K562 (cell line): ENCODE measurements at regions not wholly inside any gene's neighbourhood (a gene's known extent, or its start where the extent isn't known, plus 50 kb on each side); places are given as distances from the start of the nearest gene placed in this dataset.

Experiments used
- ARHGAP35 ChIP-seq: fragments of 450-650 bp; IDR thresholded peaks from 2 replicates; pipeline ENCODE4 v1.6.1; 2018; ENCODE audit not compliant: partially characterized antibody
- BRCA1 ChIP-seq, 2 experiments: fragments of 450-650 bp in 1 of 2; sonication (generic) in 1 of 2; formaldehyde crosslinking in 1 of 2; IDR thresholded peaks; 2 replicates each; pipeline versions ENCODE4 v1.5.0 to v1.6.1; 2017 to 2020; ENCODE audit warnings: mild to moderate bottlenecking in 1 of 2, missing genetic modification reagents in 1 of 2
- FOSL1 ChIP-seq: fragments of 200-800 bp; sonication (Bioruptor generic); conservative IDR thresholded peaks from 2 replicates; pipeline ENCODE4 v1.6.1; 2016; ENCODE audit warnings: missing genetic modification characterization, missing compliant biosample characterization
- MAFK ChIP-seq: IDR thresholded peaks from 2 replicates; pipeline ENCODE4 v1.6.1; 2011; ENCODE audit warnings: low read length, improper control_type of control experiment
- NBN ChIP-seq: fragments of 450-650 bp; IDR thresholded peaks from 2 replicates; pipeline ENCODE4 v1.6.1; 2016; ENCODE audit warnings: low read depth, mild to moderate bottlenecking
- PHF8 ChIP-seq: fragments of 200-600 bp; sonication (generic); IDR thresholded peaks from 2 replicates; pipeline ENCODE4 v1.6.1; 2012; ENCODE audit warnings: mixed run types, mild to moderate bottlenecking, inconsistent platforms, low read length, moderate library complexity, borderline replicate concordance
- POLR2A ChIP-seq: fragments of 450-650 bp; conservative IDR thresholded peaks from 2 replicates; pipeline ENCODE4 v1.6.1; 2016
- TCF7 ChIP-seq: sonication (generic); IDR thresholded peaks from 2 replicates; pipeline ENCODE4 v1.6.1; 2016; ENCODE audit warnings: antibody characterized with exemption, borderline replicate concordance
- TEAD1 ChIP-seq, 2 experiments: fragments of 450-650 bp in 1 of 2; sonication (generic) in 1 of 2; formaldehyde crosslinking; IDR thresholded peaks; 2 replicates each; pipeline versions ENCODE4 v1.4.0 to v1.8.0; 2020 to 2022; ENCODE audit warnings: mild to moderate bottlenecking in 2 of 2, missing genetic modification reagents in 1 of 2
- ZNF274 ChIP-seq: IDR thresholded peaks from 2 replicates; pipeline ENCODE4 v1.6.1; 2011; ENCODE audit warnings: low read depth, mild to moderate bottlenecking, low read length, moderate library complexity, borderline replicate concordance
- ZNF695 ChIP-seq: fragments of 450-650 bp; formaldehyde crosslinking; IDR thresholded peaks from 2 replicates; pipeline ENCODE4 v1.4.0; 2020; ENCODE audit warnings: mild to moderate bottlenecking, moderate library complexity

DNA sequence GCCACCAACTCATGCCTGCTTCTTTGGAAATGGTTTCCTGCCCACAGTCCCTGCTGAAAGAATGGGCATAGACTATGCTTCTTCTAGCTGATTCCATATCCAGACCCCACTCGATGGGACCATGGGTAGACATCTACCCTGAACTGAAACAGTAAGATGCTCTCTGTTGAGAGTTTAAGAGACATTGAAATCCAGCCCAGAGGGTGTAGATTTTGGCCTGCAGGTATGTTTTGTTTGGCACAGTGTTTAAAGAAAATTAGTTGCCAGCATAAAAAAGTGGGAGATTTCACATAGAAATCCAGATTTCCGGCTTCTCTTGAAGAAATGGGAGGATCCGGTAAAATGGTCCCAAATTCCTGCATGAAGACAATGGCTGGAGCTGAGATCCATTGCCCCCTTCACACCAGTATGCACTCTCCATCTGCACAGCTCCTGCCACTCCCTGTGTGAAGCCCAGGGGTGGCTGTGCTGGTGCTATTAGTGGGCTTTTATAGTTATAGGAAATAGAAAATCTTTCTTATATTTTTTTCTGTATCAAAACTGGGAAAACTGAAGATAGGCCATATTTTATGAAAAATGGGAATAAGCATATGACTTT is 218.1 kb downstream of the PTEN start:
- TF ChIP-seq ZNF695 (CRISPR knock-in tag) (no peak), POLR2A (no peak), FOSL1 (tag) (no peak), MAFK (no peak), PHF8 (no peak), TEAD1 (CRISPR knock-in tag; IDR thresholded peaks at IDR 0.05) (no peak), TCF7 (no peak), ARHGAP35 (no peak), NBN (no peak), BRCA1 (IDR thresholded peaks at IDR 0.05) (no peak), BRCA1 (CRISPR knock-in tag; IDR thresholded peaks at IDR 0.05) (no peak), ZNF274 (no peak)
